Activated CD4-positive, alpha-beta memory T cell treated with anti-CD3 and anti-CD28 coated beads, Interleukin-2, amount 10 ng/mL, durations not matched to agents 7 days and 5 days (primary cell): ENCODE measurements at regions not wholly inside any gene's neighbourhood (a gene's known extent, or its start where the extent isn't known, plus 50 kb on each side); places are given as distances from the start of the nearest gene placed in this dataset.

ENCODE experiments used
- CTCF ChIA-PET: fragments of 350-600 bp; sonication (Branson Sonifier 250); formaldehyde crosslinking; loops from one replicate; lab custom pipeline; 2021; ENCODE audit warnings: antibody characterized with exemption, inconsistent platforms; lab: Charles Lee
- POLR2A ChIA-PET: fragments of 350-600 bp; sonication (Branson Sonifier 250); formaldehyde crosslinking; loops from one replicate; lab custom pipeline; 2021; ENCODE audit warnings: antibody characterized with exemption; lab: Charles Lee
- DNase-seq: peaks from one replicate; pipeline ENCODE4 v3.0.0-alpha.2; 2020
- H3K27ac Mint-ChIP-seq: one replicate; pipeline ENCODE4 v1.8.0; 2021; ENCODE audit warnings: mild to moderate bottlenecking, mixed read lengths
- H3K27me3 Mint-ChIP-seq: one replicate; pipeline ENCODE4 v1.8.0; 2021; ENCODE audit warnings: mixed read lengths
- H3K36me3 Mint-ChIP-seq: one replicate; pipeline ENCODE4 v1.8.0; 2021; ENCODE audit warnings: low read depth, mixed read lengths
- H3K4me1 Mint-ChIP-seq: one replicate; pipeline ENCODE4 v1.8.0; 2021; ENCODE audit warnings: mixed read lengths
- H3K4me3 Mint-ChIP-seq: one replicate; pipeline ENCODE4 v1.8.0; 2021; ENCODE audit warnings: mild to moderate bottlenecking, mixed read lengths
- H3K9me3 Mint-ChIP-seq: one replicate; pipeline ENCODE4 v1.8.0; 2021; ENCODE audit warnings: mixed read lengths

DNA sequence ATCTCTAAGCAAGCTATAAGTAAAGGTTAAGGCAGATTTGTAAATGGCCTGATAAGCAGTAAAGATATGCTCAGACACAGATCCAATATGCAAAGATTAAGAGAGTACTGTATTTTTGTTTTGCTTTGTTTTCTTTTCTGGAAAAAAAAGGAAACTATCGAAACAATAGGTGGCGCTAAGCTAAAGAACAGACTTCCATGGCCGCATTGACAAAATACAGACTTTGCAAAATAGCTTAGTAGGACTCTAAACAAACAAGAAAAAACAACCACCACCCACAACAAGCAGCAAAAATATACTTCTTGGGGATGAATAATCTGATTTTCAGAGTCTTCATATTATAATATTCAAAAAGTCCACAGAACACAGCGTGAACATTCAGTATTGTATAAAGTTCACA is 758.4 kb upstream of the ROBO1 start:
- H3K27ac Mint-ChIP-seq = no peak overlapping the region
- ChIA-PET POLR2A (no interaction called here), CTCF (no interaction called here)
- H3K36me3 Mint-ChIP-seq = no peaks in the 10 kb centered on the region
- no peaks in the 10 kb centered on the region for H3K27me3 Mint-ChIP-seq
- H3K4me1 Mint-ChIP-seq = no peaks in the 10 kb centered on the region
- DNase-seq = no peak
- peaks cover 3% of the 10 kb centered on the region for H3K9me3 Mint-ChIP-seq
- no peak overlapping the region for H3K4me3 Mint-ChIP-seq

DNA sequence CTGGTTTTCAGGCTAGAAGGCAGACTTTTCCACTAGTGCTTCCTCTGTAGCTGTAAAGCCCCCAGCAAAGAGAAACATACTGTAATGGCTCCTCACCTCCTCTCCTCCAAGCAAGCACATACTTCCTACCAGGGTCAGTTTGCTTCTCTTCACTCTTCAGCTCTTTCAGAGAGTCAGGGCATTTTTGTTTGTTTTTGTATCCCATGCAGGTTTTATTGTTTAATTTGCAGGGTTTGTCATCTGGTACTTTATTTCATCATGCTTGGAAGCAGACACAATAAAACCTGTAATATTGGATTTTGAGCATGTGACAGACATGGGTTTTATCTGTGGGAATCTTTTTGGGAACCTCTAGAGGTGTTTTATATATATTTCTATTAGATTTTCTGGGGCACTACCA is 753.3 kb upstream of the ROBO1 start:
- CTCF ChIA-PET = no interaction called here

DNA sequence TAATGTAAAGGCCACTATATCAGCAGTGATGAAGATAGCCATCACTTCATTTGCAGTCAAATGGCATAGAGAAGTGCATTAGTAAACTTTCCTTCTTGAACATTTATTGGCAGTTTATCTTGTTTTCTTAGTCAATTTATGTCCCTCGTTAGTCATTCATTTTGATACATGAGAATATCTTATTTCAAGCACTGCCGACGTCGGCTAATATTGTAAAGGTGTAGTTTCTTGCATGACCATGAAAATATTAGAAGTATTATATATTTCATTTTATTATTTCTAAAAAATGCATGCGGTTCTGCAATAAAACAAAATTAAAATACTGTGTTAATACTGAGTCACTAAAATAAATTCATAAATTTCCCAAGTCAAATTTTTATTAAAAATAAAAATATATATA is 751.6 kb upstream of the ROBO1 start:
- Mint-ChIP-seq H3K4me3 (no peak overlapping the region), H3K9me3 (peaks cover 9% of the 10 kb centered on the region), H3K27me3 (no peaks in the 10 kb centered on the region), H3K36me3 (no peaks in the 10 kb centered on the region), H3K4me1 (no peaks in the 10 kb centered on the region), H3K27ac (no peak overlapping the region)
- ChIA-PET CTCF (no interaction called here), POLR2A (no interaction called here)
- no peak for DNase-seq

More for the DNA sequence above, 753.3 kb upstream of the ROBO1 start:
- no peak for DNase-seq
- Mint-ChIP-seq H3K27me3 (no peaks in the 10 kb centered on the region), H3K4me1 (no peaks in the 10 kb centered on the region), H3K27ac (no peak overlapping the region), H3K4me3 (no peak overlapping the region), H3K36me3 (no peaks in the 10 kb centered on the region), H3K9me3 (peaks cover 5% of the 10 kb centered on the region)
- POLR2A ChIA-PET = no interaction called here

DNA sequence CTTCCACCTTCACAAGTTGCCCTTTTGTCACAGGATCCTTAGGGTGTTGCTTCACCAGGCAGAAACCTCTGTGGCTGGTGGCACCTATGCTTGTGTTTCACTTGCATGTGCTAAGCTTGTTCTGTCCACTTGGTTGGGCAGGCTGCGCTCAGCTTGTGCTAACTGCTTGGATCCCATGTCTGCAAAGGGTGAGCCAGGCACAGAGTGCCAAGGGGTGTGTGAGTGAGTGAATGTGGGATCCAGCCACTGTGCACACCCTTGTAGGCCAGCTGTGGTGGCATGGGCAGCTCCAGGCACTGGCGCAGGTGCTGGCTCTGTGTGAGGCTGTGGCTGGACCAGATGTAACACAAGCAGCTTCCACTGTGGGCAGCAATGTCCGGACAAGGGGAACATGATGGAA is 728.7 kb upstream of the ROBO1 start:
- DNase-seq = no peak
- H3K9me3 Mint-ChIP-seq = peaks cover 5% of the 10 kb centered on the region
- H3K36me3 Mint-ChIP-seq = no peaks in the 10 kb centered on the region
- H3K4me1 Mint-ChIP-seq = no peaks in the 10 kb centered on the region
- H3K27me3 Mint-ChIP-seq = no peaks in the 10 kb centered on the region
- CTCF ChIA-PET = no interaction called here
- no peak overlapping the region for H3K4me3 Mint-ChIP-seq
- H3K27ac Mint-ChIP-seq = no peak overlapping the region
- POLR2A ChIA-PET = no interaction called here

DNA sequence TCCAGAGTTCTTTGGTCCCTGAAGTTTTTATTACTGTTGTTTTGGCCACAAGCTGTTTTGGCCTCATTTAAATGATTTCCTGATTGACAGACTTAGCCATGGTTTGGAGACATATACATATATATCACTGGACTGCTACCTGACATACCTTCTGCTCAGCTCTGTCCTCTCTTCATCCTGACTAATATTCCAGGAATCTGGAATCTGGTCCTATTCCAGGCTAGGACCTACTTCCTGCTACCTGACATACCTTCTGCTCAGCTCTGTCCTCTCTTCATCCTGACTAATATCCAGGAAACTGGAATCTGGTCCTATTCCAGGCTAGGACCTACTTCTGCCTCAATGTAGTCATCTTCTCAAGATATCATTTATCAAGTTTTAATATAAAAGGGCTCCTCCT is 724.4 kb upstream of the ROBO1 start:
- Mint-ChIP-seq H3K9me3 (peaks cover 8% of the 10 kb centered on the region), H3K27me3 (no peaks in the 10 kb centered on the region), H3K27ac (no peak overlapping the region), H3K4me3 (no peak overlapping the region), H3K4me1 (no peaks in the 10 kb centered on the region), H3K36me3 (no peaks in the 10 kb centered on the region)
- DNase-seq = no peak
- CTCF ChIA-PET = no interaction called here
- POLR2A ChIA-PET = no interaction called here

DNA sequence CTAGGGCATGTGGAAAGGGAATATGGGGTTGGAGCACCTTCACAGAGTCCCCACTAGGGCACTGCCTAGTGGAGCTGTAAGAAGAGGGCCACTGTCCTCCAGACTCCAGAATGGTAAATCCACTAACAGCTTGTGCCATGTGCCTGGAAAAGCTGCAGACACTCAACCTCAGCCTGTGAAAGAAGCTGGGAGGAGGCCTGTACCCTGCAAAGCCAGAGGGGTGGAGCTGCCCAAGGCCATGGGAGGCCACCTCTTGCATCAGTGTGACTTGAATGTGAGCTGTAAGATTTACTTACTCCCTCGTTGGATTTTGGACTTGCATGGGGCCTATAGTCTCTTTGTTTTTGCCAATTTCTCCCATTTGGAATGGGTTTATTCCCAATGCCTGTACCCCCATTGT is 705.2 kb upstream of the ROBO1 start:
- Mint-ChIP-seq H3K9me3 (peaks cover 5% of the 10 kb centered on the region), H3K27ac (no peak overlapping the region), H3K36me3 (no peaks in the 10 kb centered on the region), H3K27me3 (no peaks in the 10 kb centered on the region), H3K4me1 (no peaks in the 10 kb centered on the region), H3K4me3 (no peak overlapping the region)
- POLR2A ChIA-PET = no interaction called here
- DNase-seq = no peak
- CTCF ChIA-PET = no interaction called here

DNA sequence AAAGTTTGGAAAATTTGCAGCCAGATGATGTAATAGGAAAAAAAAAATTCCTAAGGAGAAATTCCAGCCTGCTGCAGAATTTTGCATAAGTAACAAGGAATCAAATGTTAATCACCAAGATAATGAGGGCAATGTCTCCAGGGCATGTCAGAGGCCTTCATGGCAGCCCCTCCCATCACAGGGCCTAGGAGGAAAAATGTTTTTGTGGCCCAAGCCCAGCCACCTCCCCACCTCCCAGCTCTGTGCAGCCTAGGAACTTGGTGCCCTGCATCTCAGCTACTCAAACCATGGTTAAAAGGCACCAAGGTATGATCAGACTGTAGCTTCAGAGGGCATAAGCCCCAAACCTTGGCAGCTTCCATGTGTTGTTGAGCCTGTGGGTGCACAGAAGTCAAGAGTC is 704.7 kb upstream of the ROBO1 start:
- Mint-ChIP-seq H3K4me1 (no peaks in the 10 kb centered on the region), H3K9me3 (peaks cover 5% of the 10 kb centered on the region), H3K36me3 (no peaks in the 10 kb centered on the region), H3K27me3 (no peaks in the 10 kb centered on the region), H3K27ac (no peak overlapping the region), H3K4me3 (no peak overlapping the region)
- CTCF ChIA-PET = no interaction called here
- DNase-seq = no peak
- POLR2A ChIA-PET = no interaction called here

DNA sequence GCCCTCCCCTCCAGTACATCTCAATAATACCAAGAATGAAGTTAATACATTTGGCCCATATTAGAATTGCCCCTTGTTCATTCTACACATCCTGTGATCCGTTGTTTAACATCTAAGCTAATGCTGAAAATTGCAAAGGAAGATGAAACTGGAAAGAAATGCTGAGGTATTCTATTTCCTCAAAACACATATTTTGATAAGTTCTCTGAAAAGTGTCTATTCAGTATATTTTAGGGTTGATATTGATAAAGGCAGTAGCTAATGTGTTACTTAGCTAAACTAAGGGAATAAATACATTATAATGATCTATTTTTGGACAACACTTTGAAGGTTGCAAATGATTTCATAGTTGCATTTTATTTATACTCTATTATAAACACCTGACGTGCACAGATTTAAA is 702.6 kb upstream of the ROBO1 start:
- H3K27me3 Mint-ChIP-seq = no peaks in the 10 kb centered on the region
- CTCF ChIA-PET = no interaction called here
- POLR2A ChIA-PET = no interaction called here
- H3K36me3 Mint-ChIP-seq = no peaks in the 10 kb centered on the region
- H3K4me3 Mint-ChIP-seq = no peak overlapping the region
- no peak for DNase-seq
- no peak overlapping the region for H3K27ac Mint-ChIP-seq
- no peaks in the 10 kb centered on the region for H3K4me1 Mint-ChIP-seq
- peaks cover 10% of the 10 kb centered on the region for H3K9me3 Mint-ChIP-seq

DNA sequence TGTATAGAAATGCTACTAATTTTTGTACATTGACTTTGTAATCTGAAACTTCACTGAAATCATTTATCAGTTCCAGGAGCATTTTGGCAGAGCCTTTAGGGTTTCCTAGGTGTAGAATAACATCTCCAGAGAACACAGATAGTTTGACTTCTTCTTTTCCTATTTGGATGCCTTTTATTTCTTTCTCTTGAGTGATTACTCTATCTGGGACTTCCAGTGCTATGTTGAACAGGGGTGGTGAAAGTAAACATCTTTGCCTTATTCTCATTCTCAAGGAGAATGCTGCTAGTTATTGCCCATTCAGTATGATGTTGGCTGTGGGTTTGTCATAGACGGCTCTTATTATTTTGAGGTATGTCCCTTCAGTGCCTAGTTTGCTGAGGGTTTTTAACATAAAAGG is 697.9 kb upstream of the ROBO1 start:
- no peak overlapping the region for H3K4me3 Mint-ChIP-seq

DNA sequence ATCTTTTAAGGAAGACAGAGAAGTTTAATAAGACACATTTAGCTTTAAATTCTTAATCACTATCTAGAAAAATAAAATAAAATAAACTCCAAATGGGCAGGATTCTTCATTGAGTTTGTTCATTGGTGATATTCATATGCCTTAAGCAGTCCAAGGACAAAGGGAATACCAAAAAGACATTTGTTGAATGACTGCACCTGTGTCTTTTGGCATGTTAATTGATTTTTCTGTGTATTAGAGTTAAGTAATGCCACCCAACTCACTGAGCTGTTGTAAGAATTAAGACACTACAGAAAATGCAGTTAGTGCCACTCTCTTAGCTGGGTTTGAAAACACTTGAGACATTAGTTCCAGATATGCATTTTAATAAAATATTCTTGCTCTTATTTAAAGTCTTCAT is 683.6 kb upstream of the ROBO1 start:
- no peak overlapping the region for H3K4me3 Mint-ChIP-seq
- no peaks in the 10 kb centered on the region for H3K9me3 Mint-ChIP-seq
- DNase-seq = no peak
- no peaks in the 10 kb centered on the region for H3K27me3 Mint-ChIP-seq
- ChIA-PET POLR2A (no interaction called here), CTCF (no interaction called here)
- H3K4me1 Mint-ChIP-seq = no peaks in the 10 kb centered on the region
- H3K36me3 Mint-ChIP-seq = no peaks in the 10 kb centered on the region
- no peak overlapping the region for H3K27ac Mint-ChIP-seq

More for the DNA sequence above, 697.9 kb upstream of the ROBO1 start:
- no peak for DNase-seq
- H3K27me3 Mint-ChIP-seq = no peaks in the 10 kb centered on the region
- H3K27ac Mint-ChIP-seq = no peak overlapping the region
- no peaks in the 10 kb centered on the region for H3K36me3 Mint-ChIP-seq
- CTCF ChIA-PET = no interaction called here
- no peaks in the 10 kb centered on the region for H3K4me1 Mint-ChIP-seq
- peaks cover 10% of the 10 kb centered on the region for H3K9me3 Mint-ChIP-seq
- POLR2A ChIA-PET = no interaction called here

DNA sequence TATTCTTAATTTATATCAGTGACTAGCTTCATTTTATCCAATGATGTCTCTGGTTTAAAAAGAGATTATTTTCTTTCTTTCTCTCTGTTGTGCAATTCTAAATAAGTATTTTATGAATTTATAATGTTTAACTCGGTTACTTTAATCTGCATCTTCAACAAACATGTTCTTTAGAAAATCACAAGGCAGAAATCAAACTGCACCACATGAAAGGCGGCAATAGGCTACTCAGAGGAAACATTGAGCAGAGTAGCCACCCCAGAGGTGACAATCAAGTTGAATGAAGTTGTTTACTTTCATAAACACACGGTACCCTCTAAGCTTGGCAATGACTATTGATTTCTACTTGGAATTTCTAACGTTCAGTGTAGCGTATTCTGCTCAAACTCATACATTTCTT is 677.8 kb upstream of the ROBO1 start:
- Mint-ChIP-seq H3K27me3 (no peaks in the 10 kb centered on the region), H3K36me3 (no peaks in the 10 kb centered on the region), H3K4me3 (no peak overlapping the region), H3K9me3 (no peaks in the 10 kb centered on the region), H3K4me1 (no peaks in the 10 kb centered on the region), H3K27ac (no peak overlapping the region)
- CTCF ChIA-PET = no interaction called here
- POLR2A ChIA-PET = no interaction called here
- DNase-seq = no peak

DNA sequence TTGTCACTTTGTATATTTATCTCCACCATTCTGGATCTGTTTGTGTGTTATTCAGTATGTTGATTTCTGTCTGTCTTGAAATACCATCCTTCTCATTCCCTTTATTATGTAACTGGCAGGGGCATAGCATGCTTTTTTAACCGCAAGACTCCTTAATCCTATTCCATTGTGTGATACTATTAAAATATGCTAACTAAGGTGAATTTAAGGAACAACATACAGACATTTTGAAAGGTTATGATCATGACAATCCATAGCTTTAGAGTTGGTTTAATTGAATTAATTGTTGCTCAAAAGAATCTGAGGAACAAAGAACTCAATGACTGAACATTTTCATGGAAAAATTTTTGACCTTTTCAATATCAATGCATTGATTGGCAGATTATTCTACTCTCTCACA is 677.3 kb upstream of the ROBO1 start:
- POLR2A ChIA-PET = no interaction called here
- CTCF ChIA-PET = no interaction called here

DNA sequence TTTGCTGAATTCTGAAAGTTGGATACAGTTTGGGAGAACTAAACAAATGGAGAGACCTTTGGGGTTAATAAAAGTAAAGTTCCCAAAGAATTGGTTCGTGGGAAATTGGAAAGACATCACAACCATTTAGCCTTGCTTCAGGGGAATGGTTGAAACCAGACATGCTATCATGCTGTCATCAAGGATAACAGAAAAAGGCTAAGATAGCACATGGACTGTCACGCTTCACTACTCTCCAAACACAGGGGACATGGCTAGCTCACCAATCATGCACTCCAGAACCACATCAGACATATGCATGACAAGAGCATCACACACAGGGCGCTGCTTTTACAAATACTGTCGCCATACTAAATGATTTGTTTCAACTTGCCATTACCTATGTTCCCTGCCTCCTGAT is 671.7 kb upstream of the ROBO1 start:
- no peak overlapping the region for H3K4me3 Mint-ChIP-seq
- no peaks in the 10 kb centered on the region for H3K27me3 Mint-ChIP-seq
- H3K4me1 Mint-ChIP-seq = no peaks in the 10 kb centered on the region
- H3K9me3 Mint-ChIP-seq = peaks cover 4% of the 10 kb centered on the region
- CTCF ChIA-PET = no interaction called here
- no peaks in the 10 kb centered on the region for H3K36me3 Mint-ChIP-seq
- DNase-seq = no peak
- H3K27ac Mint-ChIP-seq = no peak overlapping the region
- POLR2A ChIA-PET = no interaction called here

More for the DNA sequence above, 677.3 kb upstream of the ROBO1 start:
- H3K4me3 Mint-ChIP-seq = no peak overlapping the region
- H3K36me3 Mint-ChIP-seq = no peaks in the 10 kb centered on the region
- no peaks in the 10 kb centered on the region for H3K27me3 Mint-ChIP-seq
- no peak overlapping the region for H3K27ac Mint-ChIP-seq
- no peaks in the 10 kb centered on the region for H3K4me1 Mint-ChIP-seq
- no peak for DNase-seq
- no peaks in the 10 kb centered on the region for H3K9me3 Mint-ChIP-seq

DNA sequence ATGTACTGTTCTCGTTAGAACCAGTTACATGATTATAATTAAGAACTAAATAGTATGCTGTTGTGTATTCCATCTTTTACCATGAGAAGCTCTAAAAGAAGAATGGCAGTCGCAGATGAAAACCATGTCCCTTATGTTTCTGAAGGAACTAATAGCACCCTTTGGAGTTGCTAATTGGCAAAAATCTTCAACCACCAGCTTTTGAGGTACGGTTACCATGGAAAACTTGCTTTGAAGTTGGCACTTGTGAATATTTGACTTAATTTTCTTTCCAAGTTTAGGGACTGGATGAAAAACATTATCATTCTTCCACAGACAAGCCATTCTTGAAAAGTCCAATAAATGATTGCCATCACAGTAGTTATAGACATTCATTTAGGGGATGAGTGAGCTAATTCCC is 666.6 kb upstream of the ROBO1 start:
- H3K27me3 Mint-ChIP-seq = no peaks in the 10 kb centered on the region
- no peaks in the 10 kb centered on the region for H3K4me1 Mint-ChIP-seq
- no peaks in the 10 kb centered on the region for H3K36me3 Mint-ChIP-seq
- peaks cover 6% of the 10 kb centered on the region for H3K9me3 Mint-ChIP-seq
- no peak for DNase-seq
- no peak overlapping the region for H3K4me3 Mint-ChIP-seq
- ChIA-PET POLR2A (no interaction called here), CTCF (no interaction called here)
- no peak overlapping the region for H3K27ac Mint-ChIP-seq

DNA sequence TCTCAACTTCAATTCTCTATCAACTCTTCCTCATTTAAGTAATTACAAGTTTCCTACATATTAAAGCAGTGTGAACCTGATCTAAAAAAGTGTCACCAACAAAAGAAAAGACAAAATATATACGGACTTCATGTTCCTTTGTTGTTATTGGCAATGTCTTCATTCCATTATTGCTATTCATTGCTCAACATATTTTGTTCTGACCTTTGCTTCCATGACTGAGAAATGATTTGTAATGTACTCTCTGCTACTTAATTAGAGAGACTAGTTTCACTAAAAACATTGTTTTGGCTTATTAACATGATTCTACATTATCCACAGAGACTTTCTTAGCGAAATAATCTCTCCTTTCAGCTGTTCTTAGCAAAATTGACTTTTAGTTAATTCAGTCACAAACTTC is 657.2 kb upstream of the ROBO1 start:
- Mint-ChIP-seq H3K27me3 (no peaks in the 10 kb centered on the region), H3K4me3 (no peak overlapping the region), H3K9me3 (peaks cover 14% of the 10 kb centered on the region), H3K36me3 (no peaks in the 10 kb centered on the region), H3K27ac (no peak overlapping the region), H3K4me1 (no peaks in the 10 kb centered on the region)
- no peak for DNase-seq
- ChIA-PET CTCF (no interaction called here), POLR2A (no interaction called here)
